ENCODE measurements at regions not wholly inside any gene's neighbourhood (a gene's known extent, or its start where the extent isn't known, plus 50 kb on each side); places are given as distances from the start of the nearest gene placed in this dataset.

GRCh38 chr1:219273088-219273686 is 99.5 kb downstream of the LYPLAL1 start:
- no peaks in the 10 kb centered on the region for H3K27me3 ChIP-seq (ENCODE audit: low read length)
- DNase-seq = no peak
- H3F3A ChIP-seq (ENCODE audit: low read length, unreplicated experiment) = no peaks in the 10 kb centered on the region
- intact Hi-C loops (cut with micrococcal nuclease) = no loop called here
- BruUV-seq (replicated peaks) = no TSS peak
- TF ChIP-seq CTCF (conservative IDR thresholded peaks at IDR 0.05; ENCODE audit: low read depth, low read length) (no peak), EZH2phosphoT487 (IDR thresholded peaks at IDR 0.05; ENCODE audit: borderline replicate concordance, low read length) (no peak)
- H4K20me1 ChIP-seq (ENCODE audit: low read length) = no peaks in the 10 kb centered on the region
- no peaks in the 10 kb centered on the region for H3K9me2 ChIP-seq (replicated peaks; ENCODE audit: low read length)
- no peak overlapping the region for H3K4me2 ChIP-seq (ENCODE audit: low read length)
- peaks cover 20% of the 10 kb centered on the region for H3K4me1 ChIP-seq (ENCODE audit: insufficient read depth, low read length)
- no peak overlapping the region for H3K9ac ChIP-seq (ENCODE audit: low read length)
- ATAC-seq = no peak
- POLR2A ChIA-PET (ENCODE audit: unreplicated experiment) = interaction anchor here (0.5 kb wide), 1 partner anchor 314 kb away, joined by 3 read pairs; no protein-coding TSS in a partner anchor
- H3K79me2 ChIP-seq (ENCODE audit: low read length) = no peaks in the 10 kb centered on the region
- no peak overlapping the region for H3K27ac ChIP-seq (ENCODE audit: low read length)
- CTCF ChIA-PET = no interaction called here
- H3K36me3 ChIP-seq (ENCODE audit: low read depth, low read length) = no peaks in the 10 kb centered on the region
- no peaks in the 10 kb centered on the region for H3K9me3 ChIP-seq (ENCODE audit: low read length)
- H3K4me3 ChIP-seq (ENCODE audit: low read length) = no peak overlapping the region
- H2AFZ ChIP-seq (ENCODE audit: low read length) = no peak overlapping the region

- Histone ChIP-seq H3K9me3 (ENCODE audit: low read length) (no peaks in the 10 kb centered on the region), H3K27me3 (ENCODE audit: low read length) (no peaks in the 10 kb centered on the region), H3K4me2 (ENCODE audit: low read length) (peak overlapping the region; percentile 12; the same call in 1 of the 2 replicates), H3K9ac (ENCODE audit: low read length) (no peak overlapping the region), H4K20me1 (ENCODE audit: low read length) (no peaks in the 10 kb centered on the region), H3K9me2 (replicated peaks; ENCODE audit: low read length) (no peaks in the 10 kb centered on the region), H2AFZ (ENCODE audit: low read length) (no peak overlapping the region), H3K36me3 (ENCODE audit: low read depth, low read length) (no peaks in the 10 kb centered on the region), H3K79me2 (ENCODE audit: low read length) (no peaks in the 10 kb centered on the region), H3K4me1 (ENCODE audit: insufficient read depth, low read length) (peaks cover 17% of the 10 kb centered on the region), H3K27ac (ENCODE audit: low read length) (no peak overlapping the region), H3F3A (ENCODE audit: low read length, unreplicated experiment) (no peaks in the 10 kb centered on the region), H3K4me3 (ENCODE audit: low read length) (no peak overlapping the region)
- POLR2A ChIA-PET (ENCODE audit: unreplicated experiment) = interaction anchor here (0.9 kb wide), 1 partner anchor 10 kb away, joined by 3 read pairs; no protein-coding TSS in a partner anchor
- BruUV-seq (replicated peaks) = no TSS peak
- ATAC-seq = peak; percentile 11; the same call in 1 of the 2 replicates
- TF ChIP-seq EZH2 (IDR thresholded peaks at IDR 0.05; ENCODE audit: low read length, unreplicated experiment) (no peak), EZH2phosphoT487 (IDR thresholded peaks at IDR 0.05; ENCODE audit: borderline replicate concordance, low read length) (no peak), CTCF (conservative IDR thresholded peaks at IDR 0.05; ENCODE audit: low read depth, low read length) (no peak)
- peak; percentile 17 for DNase-seq
- CTCF ChIA-PET = no interaction called here
- intact Hi-C loops (cut with micrococcal nuclease) = loop anchor here (1.0 kb wide), 1 partner anchor 7 kb away; no protein-coding TSS in a partner anchor
Measured at GRCh38 chr1:219271818-219272535, 98.3 kb downstream of the LYPLAL1 start.

GRCh38 chr1:219269171-219269570 is 95.5 kb downstream of the LYPLAL1 start:
- CTCF ChIA-PET = no interaction called here
- H3K27ac ChIP-seq (ENCODE audit: low read length) = no peak overlapping the region

More at GRCh38 chr1:219269171-219269570, 95.5 kb downstream of the LYPLAL1 start:
- peaks cover 26% of the 10 kb centered on the region for H3K4me1 ChIP-seq (ENCODE audit: insufficient read depth, low read length)
- ATAC-seq (peak; percentile 16; the same call in 1 of the 2 replicates), DNase-seq (no peak)
- no TSS peak for BruUV-seq (replicated peaks)
- H3K4me3 ChIP-seq (ENCODE audit: low read length) = no peak overlapping the region
- H2AFZ ChIP-seq (ENCODE audit: low read length) = no peak overlapping the region
- no peaks in the 10 kb centered on the region for H3K36me3 ChIP-seq (ENCODE audit: low read depth, low read length)
- intact Hi-C loops (cut with micrococcal nuclease) = no loop called here
- POLR2A ChIA-PET (ENCODE audit: unreplicated experiment) = interaction anchor here (0.5 to 0.7 kb wide), 2 partner anchors 60 to 148 kb away, joined by 3 to 4 read pairs; no protein-coding TSS in a partner anchor
- H3K9me3 ChIP-seq (ENCODE audit: low read length) = no peaks in the 10 kb centered on the region
- H3F3A ChIP-seq (ENCODE audit: low read length, unreplicated experiment) = no peaks in the 10 kb centered on the region
- no peaks in the 10 kb centered on the region for H4K20me1 ChIP-seq (ENCODE audit: low read length)
- H3K9me2 ChIP-seq (replicated peaks; ENCODE audit: low read length) = no peaks in the 10 kb centered on the region
- TF ChIP-seq CTCF (conservative IDR thresholded peaks at IDR 0.05; ENCODE audit: low read depth, low read length) (no peak), EZH2 (IDR thresholded peaks at IDR 0.05; ENCODE audit: low read length, unreplicated experiment) (no peak), EZH2phosphoT487 (IDR thresholded peaks at IDR 0.05; ENCODE audit: borderline replicate concordance, low read length) (no peak)
- H3K4me2 ChIP-seq (ENCODE audit: low read length) = no peak overlapping the region
- H3K27me3 ChIP-seq (ENCODE audit: low read length) = no peaks in the 10 kb centered on the region
- no peak overlapping the region for H3K9ac ChIP-seq (ENCODE audit: low read length)
- H3K79me2 ChIP-seq (ENCODE audit: low read length) = no peaks in the 10 kb centered on the region

All from PC-3 (cell line).